ENCODE measurements at regions not wholly inside any gene's neighbourhood (a gene's known extent, or its start where the extent isn't known, plus 50 kb on each side); places are given as distances from the start of the nearest gene placed in this dataset.

- no peak for DNase-seq (ENCODE audit: low spot score)
- no peaks in the 10 kb centered on the region for H3K4me1 ChIP-seq (ENCODE audit: control insufficient read depth in 4 of 4, insufficient read depth in 4 of 4, low read length in 3 of 4)
- TF ChIP-seq HNF4G (IDR thresholded peaks at IDR 0.05) = no peak
- TF ChIP-seq YY1 (IDR thresholded peaks at IDR 0.05) = no peak
- TF ChIP-seq SP1 (IDR thresholded peaks at IDR 0.05) = no peak
- TF ChIP-seq RAD21 (IDR thresholded peaks at IDR 0.05) = no peak
- TF ChIP-seq FOXA1 (IDR thresholded peaks at IDR 0.05) = no peak
- no peak for TF ChIP-seq ZBTB33 (IDR thresholded peaks at IDR 0.05)
- no peak for TF ChIP-seq GABPA (IDR thresholded peaks at IDR 0.05 in 1 of 2, conservative IDR thresholded peaks at IDR 0.05 in 1 of 2)
- TF ChIP-seq NR2F2 (IDR thresholded peaks at IDR 0.05) = no peak
- TF ChIP-seq HNF4A (conservative IDR thresholded peaks at IDR 0.05) = no peak
- no peak for TF ChIP-seq MAX (IDR thresholded peaks at IDR 0.05)
- TF ChIP-seq CTCF (IDR thresholded peaks at IDR 0.05; ENCODE audit: low read depth, low read length, missing input control) = no peak
- TF ChIP-seq JUND (IDR thresholded peaks at IDR 0.05) = no peak
- no peaks in the 10 kb centered on the region for H3K27me3 ChIP-seq (ENCODE audit: control insufficient read depth in 4 of 4, insufficient read depth in 4 of 4, low read length in 3 of 4)
- H3K4me3 ChIP-seq (ENCODE audit: low read depth in 1 of 3, low read length in 3 of 3) = no peak overlapping the region
- H3K36me3 ChIP-seq (ENCODE audit: control insufficient read depth in 4 of 4, insufficient read depth in 3 of 4, low read depth in 1 of 4, low read length in 3 of 4) = no peaks in the 10 kb centered on the region
- H3K9me3 ChIP-seq (ENCODE audit: control insufficient read depth in 4 of 4, low read length in 3 of 4) = peaks cover 0 to 3% (median 0%) of the 10 kb centered on the region in 4 donors
- no peak overlapping the region for H3K27ac ChIP-seq (ENCODE audit: low read depth in 1 of 2, low read length in 2 of 2)
- no peak overlapping the region for H3K9ac ChIP-seq (ENCODE audit: low read depth in 1 of 2, low read length in 2 of 2)
- 36% methylated on average over 1 of the region's 1 CpG for WGBS
These were observed 297.0 kb upstream of the CLNK start for GRCh38 chr4:10981576-10981975.

GRCh38 chr4:10981096-10981495, 296.5 kb upstream of the CLNK start:
- H3K27me3 ChIP-seq (ENCODE audit: control insufficient read depth in 4 of 4, insufficient read depth in 4 of 4, low read length in 3 of 4) = no peaks in the 10 kb centered on the region
- 70% methylated on average over 5 of the region's 5 CpGs for WGBS
- peaks cover 0 to 3% (median 0%) of the 10 kb centered on the region in 4 donors for H3K9me3 ChIP-seq (ENCODE audit: control insufficient read depth in 4 of 4, low read length in 3 of 4)
- no peaks in the 10 kb centered on the region for H3K4me1 ChIP-seq (ENCODE audit: control insufficient read depth in 4 of 4, insufficient read depth in 4 of 4, low read length in 3 of 4)
- no peak for TF ChIP-seq SP1 (IDR thresholded peaks at IDR 0.05)
- no peak for TF ChIP-seq ATF3 (IDR thresholded peaks at IDR 0.05)
- TF ChIP-seq NR2F2 (IDR thresholded peaks at IDR 0.05) = no peak
- no peak for TF ChIP-seq ZBTB33 (IDR thresholded peaks at IDR 0.05)
- no peak for TF ChIP-seq JUND (IDR thresholded peaks at IDR 0.05)
- no peak for DNase-seq (ENCODE audit: low spot score)
- no peak overlapping the region for H3K9ac ChIP-seq (ENCODE audit: low read depth in 1 of 2, low read length in 2 of 2)
- H3K36me3 ChIP-seq (ENCODE audit: control insufficient read depth in 4 of 4, insufficient read depth in 3 of 4, low read depth in 1 of 4, low read length in 3 of 4) = no peaks in the 10 kb centered on the region
- H3K27ac ChIP-seq (ENCODE audit: low read depth in 1 of 2, low read length in 2 of 2) = no peak overlapping the region
- H3K4me3 ChIP-seq (ENCODE audit: low read depth in 1 of 3, low read length in 3 of 3) = no peak overlapping the region

Data from liver (tissue), 8 donors.